Thyroid gland (tissue), 4 donors: ENCODE measurements at regions not wholly inside any gene's neighbourhood (a gene's known extent, or its start where the extent isn't known, plus 50 kb on each side); places are given as distances from the start of the nearest gene placed in this dataset.

Experiments
- CTCF ChIP-seq, 6 experiments: fragments of 200-600 bp in 3 of 6; fragments of 450-650 bp in 3 of 6; sonication (generic) in 3 of 6; IDR thresholded peaks; one replicate each; pipeline ENCODE4 v1.5.1; 2016 to 2019; ENCODE audit warnings: antibody characterized with exemption in 6 of 6, mild to moderate bottlenecking in 2 of 6, inconsistent platforms in 1 of 6, moderate library complexity in 1 of 6
- POLR2A ChIP-seq, 2 donors: fragments of 450-650 bp; IDR thresholded peaks; one replicate each; pipeline ENCODE4 v1.6.1; 2017; ENCODE audit warnings: antibody characterized with exemption in 2 of 2, mild to moderate bottlenecking in 2 of 2, moderate library complexity in 1 of 2

DNA sequence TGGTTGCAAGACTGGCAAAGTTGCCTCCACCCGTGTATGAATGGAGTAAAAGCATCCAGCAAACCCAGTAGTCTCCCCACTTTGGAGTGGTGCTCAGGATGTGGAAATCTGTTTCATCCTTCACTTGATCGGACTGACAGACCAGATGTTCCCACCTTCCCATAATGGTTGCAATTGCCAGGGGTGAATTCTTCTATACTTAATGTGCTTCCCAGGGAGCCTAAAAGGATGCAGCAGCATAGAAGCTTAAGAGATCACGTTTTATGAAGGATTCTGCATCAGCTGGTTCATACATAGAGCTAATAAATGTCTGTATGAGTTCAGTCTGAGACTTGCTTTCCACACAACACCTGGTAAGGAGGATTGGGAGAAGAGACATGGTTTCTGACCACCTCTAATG is 198.8 kb upstream of the S1PR3 start:
- TF ChIP-seq CTCF (IDR thresholded peaks at IDR 0.05) (no peak), POLR2A (IDR thresholded peaks at IDR 0.05) (no peak)
